Trophoblast cell (in vitro differentiated cells and primary cell): ENCODE measurements at regions not wholly inside any gene's neighbourhood (a gene's known extent, or its start where the extent isn't known, plus 50 kb on each side); places are given as distances from the start of the nearest gene placed in this dataset.

ENCODE experiments used
- DNase-seq, 2 donors: peaks; one replicate each; pipeline ENCODE4 v3.0.0-alpha.2; 2016
- H2AFZ ChIP-seq: 2 replicates; pipeline ENCODE4 v1.6.1; 2013; ENCODE audit warnings: low read length, moderate library complexity, mild to moderate bottlenecking; ENCODE audit not compliant: insufficient read depth, poor library complexity
- H2AK5ac ChIP-seq: 2 replicates; pipeline ENCODE4 v1.6.1; 2013; ENCODE audit warnings: mild to moderate bottlenecking, low read length
- H2BK120ac ChIP-seq: 2 replicates; pipeline ENCODE4 v1.6.1; 2013; ENCODE audit warnings: low read length, mild to moderate bottlenecking, moderate library complexity; ENCODE audit not compliant: insufficient read depth, poor library complexity
- H2BK12ac ChIP-seq: 2 replicates; pipeline ENCODE4 v1.6.1; 2013; ENCODE audit warnings: mild to moderate bottlenecking, low read length, moderate library complexity
- H2BK5ac ChIP-seq: 2 replicates; pipeline ENCODE4 v1.6.1; 2013; ENCODE audit warnings: low read length, low read depth, moderate library complexity, mild to moderate bottlenecking; ENCODE audit not compliant: poor library complexity
- H3K14ac ChIP-seq: 2 replicates; pipeline ENCODE4 v1.6.1; 2013; ENCODE audit warnings: mild to moderate bottlenecking, low read length
- H3K18ac ChIP-seq: 2 replicates; pipeline ENCODE4 v1.6.1; 2013; ENCODE audit warnings: mild to moderate bottlenecking, low read length
- H3K23ac ChIP-seq: 2 replicates; pipeline ENCODE4 v1.6.1; 2013; ENCODE audit warnings: low read length
- H3K27ac ChIP-seq: 2 replicates; pipeline ENCODE4 v1.5.1; 2013; ENCODE audit warnings: low read depth, mild to moderate bottlenecking, inconsistent platforms, low read length, moderate library complexity
- H3K27me3 ChIP-seq: 2 replicates; pipeline ENCODE4 v1.6.1; 2013; ENCODE audit warnings: inconsistent platforms, mild to moderate bottlenecking, low read length, moderate library complexity; ENCODE audit not compliant: insufficient read depth
- H3K36me3 ChIP-seq, 2 experiments: 1 replicate in 1 of 2; 2 replicates in 1 of 2; pipeline ENCODE4 v1.6.1; 2013; ENCODE audit warnings: low read length in 2 of 2, mild to moderate bottlenecking in 2 of 2, moderate library complexity in 1 of 2; ENCODE audit not compliant: insufficient read depth in 2 of 2, control insufficient read depth in 1 of 2
- H3K4ac ChIP-seq: 2 replicates; pipeline ENCODE4 v1.6.1; 2013; ENCODE audit warnings: low read depth, mild to moderate bottlenecking, low read length, moderate library complexity
- H3K4me1 ChIP-seq, 2 experiments: 1 replicate in 1 of 2; 2 replicates in 1 of 2; pipeline ENCODE4 v1.6.1; 2013; ENCODE audit warnings: low read length in 2 of 2, mild to moderate bottlenecking in 2 of 2, moderate library complexity in 1 of 2; ENCODE audit not compliant: insufficient read depth in 2 of 2, control insufficient read depth in 1 of 2
- H3K4me2 ChIP-seq: 2 replicates; pipeline ENCODE4 v1.6.1; 2013; ENCODE audit warnings: inconsistent platforms, mild to moderate bottlenecking, low read length, moderate library complexity
- H3K4me3 ChIP-seq: 2 replicates; pipeline ENCODE4 v1.5.1; 2013; ENCODE audit warnings: mild to moderate bottlenecking, low read depth, low read length, inconsistent platforms
- H3K79me1 ChIP-seq: one replicate; pipeline ENCODE4 v1.6.1; 2013; ENCODE audit warnings: low read length
- H3K79me2 ChIP-seq: 2 replicates; pipeline ENCODE4 v1.6.1; 2013; ENCODE audit warnings: low read length, mild to moderate bottlenecking; ENCODE audit not compliant: control insufficient read depth, insufficient read depth, poor library complexity
- H3K9ac ChIP-seq: 2 replicates; pipeline ENCODE4 v1.6.1; 2013; ENCODE audit warnings: mild to moderate bottlenecking, low read length
- H3K9me3 ChIP-seq: 2 replicates; pipeline ENCODE4 v1.6.1; 2013; ENCODE audit warnings: low read depth, mild to moderate bottlenecking, control low read depth, inconsistent platforms, low read length; ENCODE audit not compliant: insufficient read depth
- H4K12ac ChIP-seq: 2 replicates; pipeline ENCODE4 v1.6.1; 2013; ENCODE audit warnings: low read depth, mild to moderate bottlenecking, low read length, moderate library complexity
- H4K8ac ChIP-seq: 2 replicates; pipeline ENCODE4 v1.6.1; 2013; ENCODE audit warnings: low read depth, mild to moderate bottlenecking, low read length, moderate library complexity
- H4K91ac ChIP-seq: one replicate; pipeline ENCODE4 v1.6.1; 2013; ENCODE audit warnings: low read depth, mild to moderate bottlenecking, low read length, moderate library complexity
- WGBS: extraction: QIAGEN DNeasy Blood & Tissue Kit; methylation state at CpG from one replicate; pipeline ENCODE4 v1.1.7; 2013; ENCODE audit warnings: missing lambda C conversion rate; ENCODE audit not compliant: insufficient read length, insufficient coverage; ENCODE audit errors: extremely low coverage; 5-methylcytosine and 5-hydroxymethylcytosine counted together

GRCh38 chr2:76311728-76312127, 601.0 kb upstream of the GCFC2 start:
- Histone ChIP-seq H2AK5ac (no peak overlapping the region), H3K79me2 (no peaks in the 10 kb centered on the region), H2AFZ (no peak overlapping the region), H3K9me3 (no peaks in the 10 kb centered on the region), H3K4ac (no peak overlapping the region), H3K14ac (no peak overlapping the region), H3K36me3 (no peaks in the 10 kb centered on the region), H3K27me3 (no peaks in the 10 kb centered on the region), H3K18ac (no peak overlapping the region), H3K27ac (no peak overlapping the region), H3K4me2 (no peak overlapping the region), H3K4me1 (no peaks in the 10 kb centered on the region), H4K91ac (no peak overlapping the region), H2BK120ac (no peak overlapping the region), H4K8ac (no peak overlapping the region), H3K9ac (no peak overlapping the region), H2BK5ac (no peak overlapping the region), H3K23ac (no peak overlapping the region), H2BK12ac (no peak overlapping the region), H3K79me1 (no peaks in the 10 kb centered on the region), H4K12ac (no peak overlapping the region), H3K4me3 (no peak overlapping the region)
- peak in 1 of 2 donors; percentile 44 for DNase-seq
- no CpG with 5 or more reads among the region's 4 CpGs for WGBS

DNA sequence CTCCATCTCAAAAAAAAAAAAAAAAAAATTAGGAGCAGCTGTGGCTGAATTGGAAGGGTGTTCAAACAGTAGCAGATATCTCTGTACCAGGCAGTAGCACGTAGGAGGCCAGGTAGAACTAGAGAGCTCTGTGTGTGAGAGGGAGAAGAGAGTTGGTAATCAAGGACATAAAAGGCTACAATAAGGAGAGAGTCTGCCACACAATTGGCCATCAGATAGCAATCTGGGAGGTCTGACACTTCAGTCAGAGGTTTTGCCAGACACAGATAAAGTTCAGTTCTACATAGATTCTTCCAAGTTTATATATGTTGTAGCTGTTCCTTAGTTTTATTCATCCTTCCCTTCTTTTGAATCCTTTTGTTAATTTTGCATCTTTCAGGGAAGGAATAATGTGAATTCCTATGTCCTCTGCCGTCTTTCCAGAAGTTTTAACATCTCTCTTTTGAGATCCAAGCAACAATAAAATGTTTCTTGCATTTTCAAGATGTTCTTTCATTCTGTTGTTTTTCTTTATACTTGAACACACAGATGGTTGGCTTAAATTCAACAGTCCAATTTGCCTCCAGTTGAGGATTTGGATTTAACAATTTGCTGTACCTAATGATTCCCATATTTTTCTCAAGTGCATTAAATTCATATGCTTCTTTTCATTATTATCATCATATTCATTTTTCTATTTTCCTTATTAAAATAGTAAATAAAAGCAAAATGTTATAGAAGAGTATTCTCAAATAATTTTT, 600.3 kb upstream of the GCFC2 start:
- Histone ChIP-seq H3K4ac (no peak overlapping the region), H3K79me1 (no peaks in the 10 kb centered on the region), H2AFZ (no peak overlapping the region), H3K9me3 (no peaks in the 10 kb centered on the region), H3K27ac (no peak overlapping the region), H2BK5ac (no peak overlapping the region), H3K14ac (no peak overlapping the region), H2BK120ac (no peak overlapping the region), H3K4me2 (no peak overlapping the region), H4K91ac (no peak overlapping the region), H2AK5ac (no peak overlapping the region), H4K12ac (no peak overlapping the region), H2BK12ac (no peak overlapping the region), H3K36me3 (no peaks in the 10 kb centered on the region), H3K4me1 (no peaks in the 10 kb centered on the region), H3K18ac (no peak overlapping the region), H3K9ac (no peak overlapping the region), H3K27me3 (no peaks in the 10 kb centered on the region), H3K23ac (no peak overlapping the region), H4K8ac (no peak overlapping the region), H3K4me3 (no peak overlapping the region), H3K79me2 (no peaks in the 10 kb centered on the region)
- no peak for DNase-seq
- WGBS: no CpG with 5 or more reads among the region's 2 CpGs

- Histone ChIP-seq H4K8ac (no peak overlapping the region), H3K9me3 (no peaks in the 10 kb centered on the region), H2BK12ac (no peak overlapping the region), H2AFZ (no peak overlapping the region), H3K79me1 (no peaks in the 10 kb centered on the region), H3K18ac (no peak overlapping the region), H2AK5ac (no peak overlapping the region), H2BK120ac (no peak overlapping the region), H2BK5ac (no peak overlapping the region), H3K36me3 (no peaks in the 10 kb centered on the region), H3K23ac (no peak overlapping the region), H4K12ac (no peak overlapping the region), H3K27me3 (no peaks in the 10 kb centered on the region), H3K4me3 (no peak overlapping the region), H3K9ac (no peak overlapping the region), H3K4ac (no peak overlapping the region), H3K14ac (no peak overlapping the region), H3K4me2 (no peak overlapping the region), H4K91ac (no peak overlapping the region), H3K4me1 (no peaks in the 10 kb centered on the region), H3K79me2 (no peaks in the 10 kb centered on the region), H3K27ac (no peak overlapping the region)
- DNase-seq: no peak
Observed at GRCh38 chr2:76307495-76307894, 596.8 kb upstream of the GCFC2 start.

- Histone ChIP-seq H2AK5ac (no peak overlapping the region), H3K27me3 (no peaks in the 10 kb centered on the region)
Observed at GRCh38 chr2:76298041-76298440, 587.3 kb upstream of the GCFC2 start.

More at GRCh38 chr2:76298041-76298440, 587.3 kb upstream of the GCFC2 start:
- no peak overlapping the region for H3K23ac ChIP-seq
- no peaks in the 10 kb centered on the region for H3K9me3 ChIP-seq
- H3K9ac ChIP-seq: no peak overlapping the region
- no peak overlapping the region for H2BK120ac ChIP-seq
- H3K4me1 ChIP-seq: no peaks in the 10 kb centered on the region
- no peak for DNase-seq
- H3K79me1 ChIP-seq: no peaks in the 10 kb centered on the region
- H3K4me2 ChIP-seq: no peak overlapping the region
- no peak overlapping the region for H2BK12ac ChIP-seq
- H4K91ac ChIP-seq: no peak overlapping the region
- H3K18ac ChIP-seq: no peak overlapping the region
- H2BK5ac ChIP-seq: no peak overlapping the region
- no peaks in the 10 kb centered on the region for H3K36me3 ChIP-seq
- H3K4me3 ChIP-seq: no peak overlapping the region
- H3K14ac ChIP-seq: no peak overlapping the region
- no peak overlapping the region for H4K12ac ChIP-seq
- H2AFZ ChIP-seq: no peak overlapping the region
- H4K8ac ChIP-seq: no peak overlapping the region
- H3K79me2 ChIP-seq: no peaks in the 10 kb centered on the region
- H3K27ac ChIP-seq: no peak overlapping the region
- no peak overlapping the region for H3K4ac ChIP-seq
